Osteoblast (primary cell): ENCODE measurements at regions not wholly inside any gene's neighbourhood (a gene's known extent, or its start where the extent isn't known, plus 50 kb on each side); places are given as distances from the start of the nearest gene placed in this dataset.

Experiments
- DNase-seq: peaks from one replicate; pipeline ENCODE4 v3.0.0; 2011; ENCODE audit warnings: low spot score, mixed read lengths; ENCODE audit not compliant: insufficient read length; ENCODE audit errors: missing footprints
- H2AFZ ChIP-seq: 2 replicates; pipeline ENCODE4 v1.6.0; 2011; ENCODE audit warnings: mild to moderate bottlenecking, low read length
- H3K27ac ChIP-seq: 2 replicates; pipeline ENCODE4 v1.5.1; 2011; ENCODE audit warnings: mild to moderate bottlenecking, low read depth, low read length, moderate library complexity
- H3K27me3 ChIP-seq: 2 replicates; pipeline ENCODE4 v1.6.0; 2012; ENCODE audit warnings: mild to moderate bottlenecking, control low read depth, inconsistent platforms, low read length, moderate library complexity; ENCODE audit not compliant: insufficient read depth
- H3K36me3 ChIP-seq: 2 replicates; pipeline ENCODE4 v1.5.1; 2011; ENCODE audit warnings: mild to moderate bottlenecking, low read length, control low read depth, moderate library complexity; ENCODE audit not compliant: insufficient read depth
- H3K4me1 ChIP-seq: 2 replicates; pipeline ENCODE4 v1.5.1; 2011; ENCODE audit warnings: mild to moderate bottlenecking, low read length, control low read depth, moderate library complexity; ENCODE audit not compliant: insufficient read depth
- H3K4me2 ChIP-seq: 2 replicates; pipeline ENCODE4 v1.6.0; 2011; ENCODE audit warnings: mild to moderate bottlenecking, low read length; ENCODE audit not compliant: insufficient read depth
- H3K4me3 ChIP-seq: fragments of 200-600 bp; sonication (generic); 3 replicates; pipeline ENCODE4 v1.5.1; 2012; ENCODE audit warnings: mild to moderate bottlenecking, low read length, inconsistent platforms; ENCODE audit not compliant: insufficient read depth
- H3K79me2 ChIP-seq: 2 replicates; pipeline ENCODE4 v1.6.0; 2012; ENCODE audit warnings: mild to moderate bottlenecking, low read length, control low read depth, inconsistent platforms; ENCODE audit not compliant: insufficient read depth
- H3K9me3 ChIP-seq: 2 replicates; pipeline ENCODE4 v1.5.1; 2011; ENCODE audit warnings: low read depth, low read length, control low read depth
- H4K20me1 ChIP-seq: 2 replicates; pipeline ENCODE4 v1.6.0; 2012; ENCODE audit warnings: mild to moderate bottlenecking, low read length, control low read depth; ENCODE audit not compliant: insufficient read depth
- CTCF ChIP-seq: IDR thresholded peaks from 2 replicates; pipeline ENCODE4 v1.5.1; 2011; ENCODE audit warnings: mild to moderate bottlenecking, low read depth, low read length, moderate library complexity; ENCODE audit errors: extremely low read depth

GRCh38 chr4:137420901-137421396 is 111.3 kb downstream of the PCDH18 start:
- no peak overlapping the region for H3K4me3 ChIP-seq
- no peaks in the 10 kb centered on the region for H3K79me2 ChIP-seq

DNA sequence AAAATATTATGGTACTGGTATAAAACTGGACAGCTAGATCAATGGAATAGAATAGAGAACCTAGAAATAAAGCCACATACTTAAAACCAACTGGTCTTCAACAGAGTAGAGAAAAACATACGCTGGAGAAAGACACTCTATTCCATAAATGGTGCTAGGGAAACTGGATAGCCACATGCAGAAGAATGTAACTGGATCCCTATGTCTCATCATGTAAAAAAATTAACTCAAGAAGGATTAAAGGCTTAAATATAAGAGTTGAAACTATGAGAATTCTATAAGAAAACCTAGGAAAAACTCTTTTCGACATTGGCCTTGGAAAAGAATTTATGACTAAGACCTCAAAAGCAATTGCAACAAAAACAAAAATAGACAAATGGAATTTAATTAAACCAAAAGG is 114.6 kb downstream of the PCDH18 start:
- H3K36me3 ChIP-seq, result no peaks in the 10 kb centered on the region
- no peaks in the 10 kb centered on the region for H3K9me3 ChIP-seq
- no peak for TF ChIP-seq CTCF
- DNase-seq, result no peak
- no peaks in the 10 kb centered on the region for H3K4me1 ChIP-seq
- no peaks in the 10 kb centered on the region for H3K27me3 ChIP-seq
- no peaks in the 10 kb centered on the region for H3K79me2 ChIP-seq
- no peak overlapping the region for H3K27ac ChIP-seq
- no peak overlapping the region for H3K4me3 ChIP-seq
- no peak overlapping the region for H3K4me2 ChIP-seq
- H4K20me1 ChIP-seq, result no peaks in the 10 kb centered on the region
- H2AFZ ChIP-seq, result no peak overlapping the region

More at GRCh38 chr4:137420901-137421396, 111.3 kb downstream of the PCDH18 start:
- DNase-seq, result no peak
- Histone ChIP-seq H4K20me1 (no peaks in the 10 kb centered on the region), H3K36me3 (no peaks in the 10 kb centered on the region), H2AFZ (no peak overlapping the region), H3K9me3 (no peaks in the 10 kb centered on the region), H3K27ac (no peak overlapping the region), H3K4me1 (no peaks in the 10 kb centered on the region), H3K27me3 (no peaks in the 10 kb centered on the region), H3K4me2 (no peak overlapping the region)
- no peak for TF ChIP-seq CTCF

- no peaks in the 10 kb centered on the region for H3K9me3 ChIP-seq
Observed at GRCh38 chr4:137414802-137415201, 117.5 kb downstream of the PCDH18 start.

More at GRCh38 chr4:137414802-137415201, 117.5 kb downstream of the PCDH18 start:
- no peak for TF ChIP-seq CTCF
- Histone ChIP-seq H3K4me2 (no peak overlapping the region), H3K4me3 (no peak overlapping the region), H3K4me1 (no peaks in the 10 kb centered on the region), H3K36me3 (no peaks in the 10 kb centered on the region), H4K20me1 (no peaks in the 10 kb centered on the region), H3K79me2 (no peaks in the 10 kb centered on the region), H3K27ac (no peak overlapping the region), H3K27me3 (no peaks in the 10 kb centered on the region), H2AFZ (no peak overlapping the region)
- peak; percentile 58 for DNase-seq
